GM18951 (cell line): ENCODE measurements at regions not wholly inside any gene's neighbourhood (a gene's known extent, or its start where the extent isn't known, plus 50 kb on each side); places are given as distances from the start of the nearest gene placed in this dataset.
"Not testable (repeated sequence)": the region's sequence is repeated elsewhere in the genome, so short reads cannot be mapped to it uniquely, and the experiment has no call there.

ENCODE experiments used
- POLR2A ChIP-seq: IDR thresholded peaks from 4 replicates; pipeline ENCODE4 v1.6.1; 2011; ENCODE audit warnings: mild to moderate bottlenecking; ENCODE audit not compliant: insufficient read length, insufficient read depth; ENCODE audit errors: extremely low read depth
- in situ Hi-C: fragments of 300-500 bp; cut with MboI; formaldehyde crosslinking; loops from one replicate; pipeline ENCODE4 v1.12.0; 2022; ENCODE audit warnings: low sequenced_read_pairs, mixed read lengths, inconsistent platforms; ENCODE audit not compliant: unreplicated experiment

DNA sequence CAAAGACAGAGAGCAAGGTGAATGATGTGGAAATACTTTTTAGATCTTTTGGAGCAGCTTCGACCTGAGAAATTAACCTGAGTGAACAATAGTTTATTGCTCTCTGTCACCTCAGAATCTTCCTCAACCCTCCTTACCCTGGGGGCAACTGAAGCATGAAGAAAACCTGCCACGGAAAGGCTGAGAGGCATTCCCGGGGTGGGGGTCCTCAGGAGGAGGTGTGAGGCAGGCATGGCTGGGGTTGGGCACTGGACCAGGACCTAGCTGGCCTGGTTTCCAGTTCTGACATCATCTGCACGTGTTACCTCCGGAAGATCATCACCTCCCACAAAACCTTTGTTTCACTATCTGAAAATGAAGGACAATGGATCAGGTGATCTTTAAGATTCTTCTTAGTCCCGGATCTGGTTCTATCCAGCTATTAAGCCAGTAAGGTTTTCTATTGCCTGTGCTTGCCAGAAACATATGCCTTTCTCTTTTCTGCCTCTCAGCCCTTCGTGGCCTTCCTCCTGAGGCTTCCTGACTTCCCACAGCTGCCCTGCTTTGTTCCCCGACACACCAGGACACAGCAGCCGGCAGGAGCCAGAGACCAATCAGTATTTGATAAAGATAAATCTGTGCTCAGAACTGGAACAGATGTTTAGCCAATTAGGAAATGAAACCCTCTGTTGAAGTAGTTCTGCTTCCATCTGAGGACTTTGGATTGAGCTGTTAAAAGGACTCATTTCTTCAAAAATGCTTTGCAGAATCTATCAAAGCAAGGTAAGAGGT, 232.5 kb downstream of the TDRD15 start:
- in situ Hi-C loops, result no loop called here
- TF ChIP-seq POLR2A, result no peak

DNA sequence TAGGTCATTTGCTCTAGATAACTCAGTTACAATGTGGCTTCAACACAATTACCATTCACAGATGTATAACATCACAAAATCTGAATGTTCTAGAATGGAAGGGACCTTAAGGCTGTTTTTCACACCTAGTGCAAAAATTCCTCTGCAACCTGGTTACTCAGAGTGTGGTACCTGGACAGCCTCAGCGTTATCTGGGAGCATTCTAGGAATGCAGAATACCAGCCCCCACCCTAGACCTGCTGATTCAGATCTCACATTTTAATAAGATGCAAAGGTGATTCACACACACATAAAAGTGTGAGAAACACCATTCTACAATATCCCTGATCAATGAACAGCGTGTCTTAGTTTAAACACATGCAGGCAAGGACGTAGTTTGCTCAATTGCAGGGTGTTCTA, 233.1 kb downstream of the TDRD15 start:
- in situ Hi-C loops, result no loop called here
- no peak for TF ChIP-seq POLR2A

- no peak for TF ChIP-seq POLR2A
- in situ Hi-C loops, result no loop called here
These were observed 235.2 kb downstream of the TDRD15 start for GRCh38 chr2:21358976-21359375.

DNA sequence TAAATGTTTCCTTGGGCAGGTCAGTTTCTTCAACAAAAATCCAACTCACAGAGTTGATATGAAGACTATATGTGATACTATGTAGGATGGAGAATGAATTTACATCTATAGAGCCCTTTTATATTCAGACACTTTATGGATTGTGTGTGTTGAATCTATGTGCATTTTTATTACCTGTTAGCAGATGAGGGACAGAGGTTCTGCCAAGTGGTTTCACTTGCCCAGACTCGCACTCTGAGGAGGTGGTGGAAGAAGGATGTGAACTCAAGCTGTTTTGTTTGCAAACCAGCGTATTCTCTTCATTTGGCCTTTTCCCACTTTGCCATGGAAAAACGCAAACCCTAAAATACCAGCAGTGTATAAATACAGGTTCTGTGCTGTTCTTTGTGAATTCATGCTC, 237.6 kb downstream of the TDRD15 start:
- TF ChIP-seq POLR2A, result no peak
- in situ Hi-C loops, result no loop called here

DNA sequence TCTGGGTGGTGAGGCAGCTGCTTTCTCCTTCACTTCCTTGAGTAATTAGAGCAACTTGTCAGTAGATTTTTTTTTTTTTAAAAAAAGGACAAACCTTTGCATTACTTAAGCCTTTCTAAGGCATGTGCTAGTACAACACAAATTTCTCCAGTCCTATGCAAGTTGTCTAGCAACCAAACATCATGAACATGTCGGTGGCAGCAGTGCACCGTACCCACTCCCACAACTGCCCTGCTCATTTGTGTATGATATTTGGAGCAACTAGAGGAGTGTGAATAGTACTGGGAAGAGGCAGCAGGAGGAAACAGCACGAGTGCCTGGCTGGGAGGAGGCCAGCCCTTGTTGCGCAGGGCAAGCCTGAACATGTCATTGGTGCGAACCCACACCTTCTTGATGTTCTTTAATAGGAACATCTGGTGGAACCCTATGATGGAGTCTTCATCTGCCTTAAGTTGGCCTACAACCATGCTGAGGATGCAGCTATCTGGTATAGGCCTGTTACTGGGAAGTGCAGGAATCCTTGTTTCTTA, 238.3 kb downstream of the TDRD15 start:
- TF ChIP-seq POLR2A, result no peak

GRCh38 chr2:21363364-21363763, 239.6 kb downstream of the TDRD15 start:
- no peak for TF ChIP-seq POLR2A
- in situ Hi-C loops, result no loop called here

More for the DNA sequence above, 238.3 kb downstream of the TDRD15 start:
- in situ Hi-C loops, result no loop called here

DNA sequence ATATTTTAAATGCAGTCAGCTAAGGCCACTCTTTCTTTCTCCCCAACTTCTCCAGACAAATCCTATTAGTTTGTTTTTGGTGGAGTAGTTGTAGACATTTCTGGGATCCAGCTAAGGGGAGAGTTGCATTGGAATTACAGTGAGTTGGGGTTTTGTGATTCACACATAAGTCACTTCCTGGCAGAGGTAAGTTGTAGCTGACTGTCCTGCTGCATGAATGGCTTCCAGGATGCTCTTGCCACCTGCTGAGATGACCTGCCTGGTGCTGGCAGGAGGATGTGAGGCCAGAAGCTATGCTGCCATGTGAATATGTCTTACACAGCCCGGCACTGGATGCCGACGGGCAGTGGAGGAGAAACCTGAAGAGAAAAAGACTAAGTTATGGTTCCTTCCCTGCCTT, 243.7 kb downstream of the TDRD15 start:
- TF ChIP-seq POLR2A, result no peak
- in situ Hi-C loops, result no loop called here

GRCh38 chr2:21369787-21370186, 246.0 kb downstream of the TDRD15 start:
- in situ Hi-C loops, result no loop called here
- TF ChIP-seq POLR2A, result no peak

DNA sequence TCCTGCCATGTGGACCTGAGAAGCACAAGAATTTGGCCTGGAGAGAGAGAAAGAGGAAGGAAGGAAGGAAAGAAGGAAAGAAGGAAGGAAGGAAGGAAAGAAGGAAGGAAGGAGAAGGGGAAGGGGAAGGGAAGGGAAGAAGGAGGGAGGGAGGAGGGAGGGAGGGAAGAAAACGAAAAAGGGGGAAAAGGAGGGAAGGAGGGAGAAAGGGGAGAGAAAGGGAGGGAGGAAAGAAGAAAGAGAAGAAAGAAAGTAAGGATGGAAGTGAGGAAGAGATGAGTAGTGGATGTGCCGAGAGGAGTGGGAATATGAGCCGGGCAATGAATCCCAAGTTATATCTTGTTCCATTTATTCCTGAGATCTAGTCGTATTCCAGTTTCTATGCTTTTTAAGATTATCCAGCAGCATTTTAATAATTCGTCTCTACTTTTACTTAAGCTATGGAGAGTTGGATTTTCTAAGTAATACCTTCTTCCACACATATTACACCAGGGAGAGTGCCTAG, 247.8 kb downstream of the TDRD15 start:
- in situ Hi-C loops, result no loop called here
- no peak for TF ChIP-seq POLR2A

GRCh38 chr2:21372654-21373053, 248.9 kb downstream of the TDRD15 start:
- in situ Hi-C loops, result no loop called here
- no peak for TF ChIP-seq POLR2A

GRCh38 chr2:21376864-21377263, 253.1 kb downstream of the TDRD15 start:
- TF ChIP-seq POLR2A, result no peak
- in situ Hi-C loops, result no loop called here

GRCh38 chr2:21379140-21379539, 255.4 kb downstream of the TDRD15 start:
- no peak for TF ChIP-seq POLR2A
- in situ Hi-C loops, result no loop called here

GRCh38 chr2:21379668-21380067, 255.9 kb downstream of the TDRD15 start:
- in situ Hi-C loops, result not testable (repeated sequence)

DNA sequence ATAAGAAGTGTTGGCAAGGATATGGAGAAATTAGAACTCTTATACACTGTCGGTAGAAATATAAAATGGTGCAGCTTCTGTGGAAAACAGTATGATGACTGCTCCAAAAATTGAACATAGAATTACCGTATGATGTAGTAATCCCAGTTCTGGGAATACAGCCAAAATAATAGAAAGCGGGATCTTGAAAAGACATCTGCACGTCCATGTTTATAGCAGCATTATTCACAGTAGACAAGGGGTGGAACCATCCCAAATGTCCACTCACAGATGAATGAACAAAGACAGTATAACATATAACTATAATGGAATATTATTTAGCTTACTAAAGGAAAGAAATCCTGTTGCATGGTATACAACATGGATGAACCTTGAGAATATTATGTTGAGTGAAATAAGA, 257.7 kb downstream of the TDRD15 start:
- no peak for TF ChIP-seq POLR2A
- in situ Hi-C loops, result no loop called here
